ENCODE measurements at regions not wholly inside any gene's neighbourhood (a gene's known extent, or its start where the extent isn't known, plus 50 kb on each side); places are given as distances from the start of the nearest gene placed in this dataset.

DNA sequence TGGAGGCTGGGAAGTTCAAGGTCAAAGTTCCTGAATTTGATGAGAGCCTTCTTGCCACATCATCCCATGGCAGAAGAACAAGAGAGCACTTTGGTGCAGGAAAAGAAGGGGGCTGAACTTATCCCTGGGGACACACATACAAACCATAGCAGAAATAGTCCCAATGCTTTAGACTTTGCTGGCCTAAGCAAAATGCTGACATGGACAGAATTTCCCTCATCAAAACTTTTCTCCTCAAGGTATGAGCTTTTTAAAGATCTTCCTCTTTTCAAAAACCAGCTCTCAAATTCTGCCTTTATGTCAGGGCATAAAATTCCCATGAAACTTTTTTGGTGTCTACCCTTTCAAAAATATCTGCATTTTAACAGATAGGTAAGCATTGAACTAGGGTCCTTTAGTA is 341.8 kb upstream of the SMARCA2 start:
- Mint-ChIP-seq H3K36me3 (ENCODE audit: low read depth) (no peaks in the 10 kb centered on the region), H3K27me3 (ENCODE audit: insufficient read depth) (peaks cover 4% of the 10 kb centered on the region), H3K27ac (no peak overlapping the region), H3K4me1 (no peaks in the 10 kb centered on the region), H3K4me3 (no peak overlapping the region), H3K9me3 (peaks cover 5% of the 10 kb centered on the region)
- Histone ChIP-seq H3K4me1 (ENCODE audit: control insufficient read depth, insufficient read depth, low read length) (peaks cover 8% of the 10 kb centered on the region), H3K36me3 (ENCODE audit: control insufficient read depth, insufficient read depth, low read length) (no peaks in the 10 kb centered on the region), H3K4me3 (ENCODE audit: low read length) (no peak overlapping the region), H3K27me3 (ENCODE audit: control insufficient read depth, insufficient read depth, low read length, poor library complexity, severe bottlenecking) (no peaks in the 10 kb centered on the region), H3K9ac (ENCODE audit: extremely low read depth, low read length, poor library complexity, severe bottlenecking) (no peak overlapping the region), H3K27ac (ENCODE audit: low read depth, low read length) (no peak overlapping the region), H3K9me3 (ENCODE audit: control insufficient read depth, low read length) (no peaks in the 10 kb centered on the region)
- TF ChIP-seq, protein P1, sequence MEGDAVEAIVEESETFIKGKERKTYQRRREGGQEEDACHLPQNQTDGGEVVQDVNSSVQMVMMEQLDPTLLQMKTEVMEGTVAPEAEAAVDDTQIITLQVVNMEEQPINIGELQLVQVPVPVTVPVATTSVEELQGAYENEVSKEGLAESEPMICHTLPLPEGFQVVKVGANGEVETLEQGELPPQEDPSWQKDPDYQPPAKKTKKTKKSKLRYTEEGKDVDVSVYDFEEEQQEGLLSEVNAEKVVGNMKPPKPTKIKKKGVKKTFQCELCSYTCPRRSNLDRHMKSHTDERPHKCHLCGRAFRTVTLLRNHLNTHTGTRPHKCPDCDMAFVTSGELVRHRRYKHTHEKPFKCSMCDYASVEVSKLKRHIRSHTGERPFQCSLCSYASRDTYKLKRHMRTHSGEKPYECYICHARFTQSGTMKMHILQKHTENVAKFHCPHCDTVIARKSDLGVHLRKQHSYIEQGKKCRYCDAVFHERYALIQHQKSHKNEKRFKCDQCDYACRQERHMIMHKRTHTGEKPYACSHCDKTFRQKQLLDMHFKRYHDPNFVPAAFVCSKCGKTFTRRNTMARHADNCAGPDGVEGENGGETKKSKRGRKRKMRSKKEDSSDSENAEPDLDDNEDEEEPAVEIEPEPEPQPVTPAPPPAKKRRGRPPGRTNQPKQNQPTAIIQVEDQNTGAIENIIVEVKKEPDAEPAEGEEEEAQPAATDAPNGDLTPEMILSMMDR (conservative IDR thresholded peaks at IDR 0.05) = no peak
- DNase-seq = no peak

DNA sequence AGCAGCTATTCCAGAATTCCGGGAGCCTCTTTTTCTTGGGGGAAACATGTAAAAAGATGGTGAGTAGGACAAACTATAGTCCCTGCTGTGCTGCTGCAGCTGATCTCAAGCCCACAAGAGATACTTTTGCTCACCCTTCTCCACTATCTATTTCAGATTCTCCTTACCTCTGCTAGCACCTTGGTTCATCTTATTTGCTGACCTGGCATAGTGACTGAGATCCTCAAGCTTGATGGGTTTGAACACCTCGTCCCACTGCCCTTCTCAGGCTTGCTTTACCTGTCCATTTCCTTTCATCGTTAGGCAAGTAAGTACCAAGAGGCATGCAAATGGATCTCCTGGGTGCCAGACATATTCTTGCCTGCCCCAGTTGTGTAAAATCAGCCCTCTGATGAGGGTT is 338.4 kb upstream of the SMARCA2 start:
- no peak overlapping the region for H3K4me3 Mint-ChIP-seq
- no peak overlapping the region for H3K9ac ChIP-seq (ENCODE audit: extremely low read depth, low read length, poor library complexity, severe bottlenecking)
- TF ChIP-seq, protein P1 (conservative IDR thresholded peaks at IDR 0.05) = no peak
- H3K27ac ChIP-seq (ENCODE audit: low read depth, low read length) = no peak overlapping the region
- H3K27me3 ChIP-seq (ENCODE audit: control insufficient read depth, insufficient read depth, low read length, poor library complexity, severe bottlenecking) = no peaks in the 10 kb centered on the region
- H3K9me3 Mint-ChIP-seq = peaks cover 5% of the 10 kb centered on the region
- DNase-seq = no peak
- H3K4me1 ChIP-seq (ENCODE audit: control insufficient read depth, insufficient read depth, low read length) = peaks cover 8% of the 10 kb centered on the region
- no peak overlapping the region for H3K4me3 ChIP-seq (ENCODE audit: low read length)
- no peaks in the 10 kb centered on the region for H3K9me3 ChIP-seq (ENCODE audit: control insufficient read depth, low read length)
- H3K27ac Mint-ChIP-seq = no peak overlapping the region
- H3K27me3 Mint-ChIP-seq (ENCODE audit: insufficient read depth) = no peaks in the 10 kb centered on the region
- H3K4me1 Mint-ChIP-seq = peaks cover 8% of the 10 kb centered on the region
- no peaks in the 10 kb centered on the region for H3K36me3 Mint-ChIP-seq (ENCODE audit: low read depth)
- no peaks in the 10 kb centered on the region for H3K36me3 ChIP-seq (ENCODE audit: control insufficient read depth, insufficient read depth, low read length)
- 93 to 96% methylated on average over 2 to 3 of the region's 3 CpGs for WGBS, 2 experiments (ENCODE audit: insufficient coverage in 1 of 2, insufficient read length in 1 of 2)

DNA sequence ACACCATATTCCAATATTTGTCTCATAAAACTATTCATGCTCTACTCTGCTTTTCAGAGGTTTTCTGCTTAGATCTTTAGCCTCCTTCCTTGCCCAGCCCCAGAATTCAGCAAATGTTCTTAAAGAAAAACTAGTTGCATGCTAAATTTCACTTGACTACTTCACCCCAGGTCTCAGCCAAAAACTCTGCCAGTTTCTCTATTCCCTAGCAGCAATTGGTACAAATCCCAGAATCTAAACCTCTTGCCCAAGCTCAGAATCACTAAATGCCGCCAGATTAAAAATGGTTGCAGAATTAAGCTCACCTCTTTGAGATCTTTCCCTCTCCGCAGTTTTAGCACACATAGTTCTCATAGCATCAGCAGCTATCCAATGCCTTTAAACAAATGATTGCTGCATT is 331.2 kb upstream of the SMARCA2 start:
- H3K4me3 Mint-ChIP-seq = no peak overlapping the region
- 78 to 92% methylated on average over 2 of the region's 2 CpGs for WGBS, 2 experiments (ENCODE audit: insufficient coverage in 1 of 2, insufficient read length in 1 of 2)
- Histone ChIP-seq H3K36me3 (ENCODE audit: control insufficient read depth, insufficient read depth, low read length) (no peaks in the 10 kb centered on the region), H3K27ac (ENCODE audit: low read depth, low read length) (no peak overlapping the region), H3K9ac (ENCODE audit: extremely low read depth, low read length, poor library complexity, severe bottlenecking) (no peak overlapping the region), H3K27me3 (ENCODE audit: control insufficient read depth, insufficient read depth, low read length, poor library complexity, severe bottlenecking) (no peaks in the 10 kb centered on the region), H3K4me1 (ENCODE audit: control insufficient read depth, insufficient read depth, low read length) (peaks cover 18% of the 10 kb centered on the region), H3K9me3 (ENCODE audit: control insufficient read depth, low read length) (peaks cover 2% of the 10 kb centered on the region), H3K4me3 (ENCODE audit: low read length) (no peak overlapping the region)
- H3K4me1 Mint-ChIP-seq = peaks cover 41% of the 10 kb centered on the region
- no peaks in the 10 kb centered on the region for H3K27me3 Mint-ChIP-seq (ENCODE audit: insufficient read depth)
- DNase-seq = no peak
- H3K27ac Mint-ChIP-seq = peak overlapping the region; percentile 19
- no peaks in the 10 kb centered on the region for H3K36me3 Mint-ChIP-seq (ENCODE audit: low read depth)
- TF ChIP-seq, protein P1 (conservative IDR thresholded peaks at IDR 0.05) = no peak
- no peaks in the 10 kb centered on the region for H3K9me3 Mint-ChIP-seq

Measured in endodermal cell (in vitro differentiated cells).